Epithelial cell of esophagus (primary cell): ENCODE measurements at regions not wholly inside any gene's neighbourhood (a gene's known extent, or its start where the extent isn't known, plus 50 kb on each side); places are given as distances from the start of the nearest gene placed in this dataset.
A peak's percentile ranks its signal among the peaks of the same experiment; 100 is the strongest.

Experiments
- DNase-seq: peaks from one replicate; pipeline ENCODE4 v3.0.0; 2010; ENCODE audit warnings: low read depth
- H3K4me3 ChIP-seq: 2 replicates; pipeline ENCODE4 v1.5.1; 2011; ENCODE audit warnings: mild to moderate bottlenecking, low read length, control low read depth
- TF ChIP-seq, protein P1 (sequence below): IDR thresholded peaks from 2 replicates; pipeline ENCODE4 v1.5.1; 2011; ENCODE audit warnings: low read depth, mild to moderate bottlenecking, low read length, control low read depth, inconsistent platforms; ENCODE audit not compliant: insufficient read depth; ENCODE audit errors: missing control alignments

DNA sequence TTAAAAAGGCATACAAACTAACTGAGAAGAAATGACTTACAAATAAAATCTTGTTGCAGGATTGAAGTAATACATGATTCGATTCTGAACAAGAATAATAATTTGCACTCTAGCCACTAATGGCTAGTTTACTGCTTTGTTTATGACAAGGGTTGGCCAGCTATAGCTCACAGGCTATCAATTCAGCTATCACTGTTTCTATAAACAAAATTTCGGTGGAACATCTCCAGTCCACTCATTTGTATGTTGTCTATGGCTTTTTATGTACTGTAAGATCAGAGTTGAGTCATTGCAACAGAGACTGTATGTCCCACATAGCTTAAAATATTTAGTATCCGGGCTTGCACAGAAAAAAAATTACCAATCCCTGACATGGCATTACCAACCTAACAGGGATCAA is 543.7 kb upstream of the CNTNAP5 start:
- DNase-seq, result no peak
- TF ChIP-seq, protein P1, sequence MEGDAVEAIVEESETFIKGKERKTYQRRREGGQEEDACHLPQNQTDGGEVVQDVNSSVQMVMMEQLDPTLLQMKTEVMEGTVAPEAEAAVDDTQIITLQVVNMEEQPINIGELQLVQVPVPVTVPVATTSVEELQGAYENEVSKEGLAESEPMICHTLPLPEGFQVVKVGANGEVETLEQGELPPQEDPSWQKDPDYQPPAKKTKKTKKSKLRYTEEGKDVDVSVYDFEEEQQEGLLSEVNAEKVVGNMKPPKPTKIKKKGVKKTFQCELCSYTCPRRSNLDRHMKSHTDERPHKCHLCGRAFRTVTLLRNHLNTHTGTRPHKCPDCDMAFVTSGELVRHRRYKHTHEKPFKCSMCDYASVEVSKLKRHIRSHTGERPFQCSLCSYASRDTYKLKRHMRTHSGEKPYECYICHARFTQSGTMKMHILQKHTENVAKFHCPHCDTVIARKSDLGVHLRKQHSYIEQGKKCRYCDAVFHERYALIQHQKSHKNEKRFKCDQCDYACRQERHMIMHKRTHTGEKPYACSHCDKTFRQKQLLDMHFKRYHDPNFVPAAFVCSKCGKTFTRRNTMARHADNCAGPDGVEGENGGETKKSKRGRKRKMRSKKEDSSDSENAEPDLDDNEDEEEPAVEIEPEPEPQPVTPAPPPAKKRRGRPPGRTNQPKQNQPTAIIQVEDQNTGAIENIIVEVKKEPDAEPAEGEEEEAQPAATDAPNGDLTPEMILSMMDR, result no peak
- no peak overlapping the region for H3K4me3 ChIP-seq

DNA sequence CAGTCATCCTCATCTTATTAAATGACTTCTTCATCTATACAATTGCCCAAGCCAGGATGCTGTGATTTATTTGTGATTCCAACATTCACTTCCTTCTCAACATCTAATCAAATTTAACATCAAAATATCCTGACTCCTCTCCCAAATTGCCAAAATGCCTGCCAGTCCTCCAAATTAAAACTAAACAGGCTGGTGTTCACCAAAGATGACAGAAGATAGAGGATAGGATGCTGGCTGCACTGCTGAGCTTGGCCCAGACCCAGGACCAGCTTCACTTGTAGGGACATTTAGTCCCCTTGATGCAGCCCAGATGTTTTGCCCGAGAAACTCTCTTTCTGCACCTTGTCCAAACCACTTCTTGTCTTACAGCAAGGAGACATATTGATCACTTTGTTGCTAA is 540.0 kb upstream of the CNTNAP5 start:
- TF ChIP-seq, protein P1, result no peak
- DNase-seq, result no peak
- H3K4me3 ChIP-seq, result no peak overlapping the region

DNA sequence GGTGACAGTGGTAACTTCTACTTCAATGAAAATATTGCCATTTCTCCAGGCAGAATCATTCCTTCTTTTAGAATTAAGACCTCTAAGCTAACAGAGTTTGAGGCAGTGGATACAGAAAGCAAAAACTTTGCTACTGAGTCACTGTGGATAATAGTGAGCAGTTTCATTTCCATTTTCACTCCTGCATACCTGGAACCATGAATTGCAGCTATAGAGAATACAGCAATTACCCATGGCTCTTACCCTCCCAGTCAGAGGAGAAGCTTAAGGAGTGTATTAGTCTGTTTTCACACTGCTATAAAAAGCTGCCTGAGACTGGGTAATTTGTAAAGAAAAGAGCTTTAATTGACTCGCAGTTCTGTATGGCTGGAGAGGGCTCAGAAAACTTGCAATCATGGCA is 531.4 kb upstream of the CNTNAP5 start:
- DNase-seq, result no peak
- TF ChIP-seq, protein P1, result no peak
- H3K4me3 ChIP-seq, result no peak overlapping the region

DNA sequence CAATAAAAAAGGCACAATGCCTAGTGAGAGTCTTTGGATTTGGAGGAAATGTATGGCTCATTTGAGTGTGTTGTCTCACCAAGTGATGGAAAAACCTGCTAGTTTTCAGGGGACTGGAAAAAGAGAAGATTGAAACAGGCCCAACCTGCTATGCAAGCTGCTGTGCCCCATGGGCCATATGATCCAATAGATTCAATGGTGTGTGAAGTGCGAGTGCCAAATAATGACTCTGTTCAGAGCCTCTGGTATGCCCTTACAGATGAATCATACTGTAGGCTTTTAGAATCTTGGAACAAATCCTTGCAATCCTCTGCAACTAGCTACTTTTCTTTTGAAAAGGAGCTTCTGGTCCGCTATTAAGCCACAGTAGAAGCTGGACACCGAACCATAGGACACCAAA is 529.8 kb upstream of the CNTNAP5 start:
- peak; percentile 92 for DNase-seq
- H3K4me3 ChIP-seq, result no peak overlapping the region
- TF ChIP-seq, protein P1, result no peak

DNA sequence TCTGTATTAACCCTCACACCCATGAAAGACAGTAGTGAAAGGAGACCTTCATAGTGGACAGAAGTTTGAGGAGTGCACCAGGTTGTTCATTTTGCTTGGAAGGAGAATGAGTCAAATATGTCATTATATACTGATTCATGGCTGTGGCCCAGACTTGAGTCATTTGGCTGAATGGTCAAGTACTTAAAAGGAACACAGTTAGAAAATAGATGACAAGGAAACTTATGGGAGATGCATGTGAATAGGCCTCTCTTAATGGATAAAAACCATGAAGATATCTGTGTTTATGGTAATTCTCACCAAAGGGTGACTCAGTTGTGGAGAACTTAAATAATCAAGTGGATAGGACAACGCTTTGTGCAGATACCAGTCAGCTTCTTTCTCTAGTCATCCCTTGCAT is 524.7 kb upstream of the CNTNAP5 start:
- peak; percentile 77 for DNase-seq
- TF ChIP-seq, protein P1, result no peak
- no peak overlapping the region for H3K4me3 ChIP-seq

DNA sequence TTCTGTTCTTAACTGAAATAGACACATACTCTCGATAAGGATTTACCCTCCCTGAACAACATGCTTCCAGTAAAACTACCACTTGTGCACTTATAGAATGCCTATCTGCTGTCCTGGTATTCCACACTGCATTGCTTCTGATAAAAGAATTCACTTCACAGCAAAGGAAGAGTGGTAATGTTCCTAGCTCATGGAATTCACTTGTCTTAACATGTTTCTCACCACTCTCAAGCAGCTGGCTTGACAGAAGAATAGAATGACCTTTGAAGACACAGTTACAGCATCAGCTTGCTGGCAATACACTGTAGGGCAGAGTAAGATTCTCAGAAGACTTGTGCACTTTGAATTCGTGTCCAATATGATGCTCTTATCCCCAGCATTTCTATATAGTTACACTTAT is 524.1 kb upstream of the CNTNAP5 start:
- TF ChIP-seq, protein P1, result no peak
- peak; percentile 93 for DNase-seq
- no peak overlapping the region for H3K4me3 ChIP-seq

DNA sequence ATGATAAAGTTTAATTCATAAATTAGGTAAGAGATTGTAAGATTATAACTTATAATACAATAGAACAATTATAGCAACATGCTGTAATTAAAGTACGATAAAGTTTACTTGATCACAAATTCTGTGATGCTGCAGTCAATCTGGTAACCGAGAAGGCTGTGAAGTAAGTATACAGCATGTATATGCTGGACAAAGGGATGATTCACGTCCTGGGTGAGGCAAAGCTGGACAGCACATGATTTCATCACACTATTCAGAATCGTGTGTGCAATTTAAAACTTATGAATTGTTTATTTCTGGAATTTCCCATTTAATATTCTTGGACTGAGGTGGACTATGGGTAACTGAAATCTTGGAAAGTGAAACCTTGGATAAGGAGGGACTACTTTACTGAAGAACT is 522.2 kb upstream of the CNTNAP5 start:
- DNase-seq, result peak; percentile 94
- TF ChIP-seq, protein P1, result no peak
- no peak overlapping the region for H3K4me3 ChIP-seq
